Loucy (cell line): ENCODE measurements at regions not wholly inside any gene's neighbourhood (a gene's known extent, or its start where the extent isn't known, plus 50 kb on each side); places are given as distances from the start of the nearest gene placed in this dataset.

Experiments
- CTCF ChIP-seq: fragments of 200-600 bp; sonication (generic); conservative IDR thresholded peaks from 2 replicates; pipeline ENCODE4 v1.5.1; 2014; ENCODE audit warnings: mild to moderate bottlenecking, antibody characterized with exemption, low read length
- EZH2phosphoT487 ChIP-seq: fragments of 200-600 bp; IDR thresholded peaks from 2 replicates; pipeline ENCODE4 v1.6.1; 2018; ENCODE audit warnings: antibody characterized with exemption, mild to moderate bottlenecking, moderate library complexity, borderline replicate concordance

- TF ChIP-seq CTCF (no peak), EZH2phosphoT487 (no peak)
These were observed 1381.5 kb upstream of the CELF2 start for GRCh38 chr10:9636216-9636615.
